Lung (tissue), 11 donors: ENCODE measurements at regions not wholly inside any gene's neighbourhood (a gene's known extent, or its start where the extent isn't known, plus 50 kb on each side); places are given as distances from the start of the nearest gene placed in this dataset.

Experiments used
- ATAC-seq: fragments of 200-7000 bp; cut with Tn5 transposase; one replicate; pipeline ENCODE4 v1.9.1; 2020; ENCODE audit warnings: moderate number of reproducible peaks; ENCODE audit not compliant: insufficient read depth, low FRiP score
- DNase-seq, 3 donors: peaks; one replicate each; pipeline ENCODE4 v3.0.0-alpha.2; 2013 to 2017
- H3K27ac ChIP-seq, 2 donors: one replicate each; pipeline ENCODE4 v1.5.1; 2013; ENCODE audit warnings: mild to moderate bottlenecking in 2 of 2, moderate library complexity in 2 of 2, control low read depth in 1 of 2, inconsistent platforms in 1 of 2, low read depth in 1 of 2, low read length in 1 of 2
- H3K27me3 ChIP-seq, 3 donors: one replicate each; pipeline ENCODE4 v1.5.1; 2013; ENCODE audit warnings: low read length in 2 of 3; ENCODE audit not compliant: control insufficient read depth in 3 of 3, insufficient read depth in 3 of 3
- H3K36me3 ChIP-seq, 4 donors: one replicate each; pipeline ENCODE4 v1.5.1; 2013; ENCODE audit warnings: low read length in 4 of 4, mild to moderate bottlenecking in 1 of 4, moderate library complexity in 1 of 4; ENCODE audit not compliant: control insufficient read depth in 4 of 4, insufficient read depth in 4 of 4
- H3K4me1 ChIP-seq, 5 donors: one replicate each; pipeline ENCODE4 v1.5.1; 2013; ENCODE audit warnings: low read length in 5 of 5, mild to moderate bottlenecking in 2 of 5, moderate library complexity in 1 of 5; ENCODE audit not compliant: control insufficient read depth in 5 of 5, insufficient read depth in 5 of 5
- H3K4me3 ChIP-seq: one replicate; pipeline ENCODE4 v1.5.1; 2013; ENCODE audit warnings: mild to moderate bottlenecking, control low read depth, moderate library complexity
- H3K9ac ChIP-seq, 2 donors: one replicate each; pipeline ENCODE4 v1.5.1; 2013; ENCODE audit warnings: low read length in 2 of 2, control low read depth in 1 of 2; ENCODE audit not compliant: insufficient read depth in 1 of 2
- H3K9me3 ChIP-seq, 4 donors: one replicate each; pipeline ENCODE4 v1.5.1; 2013; ENCODE audit warnings: low read length in 3 of 4, mild to moderate bottlenecking in 1 of 4, moderate library complexity in 1 of 4; ENCODE audit not compliant: control insufficient read depth in 4 of 4, insufficient read depth in 3 of 4
- WGBS, 2 donors: extraction: QIAGEN DNeasy Blood & Tissue Kit; methylation state at CpG; one replicate each; pipeline ENCODE4 v1.1.7; 2013; 5-methylcytosine and 5-hydroxymethylcytosine counted together
- TF ChIP-seq, protein P1 (sequence below): IDR thresholded peaks from 2 replicates; pipeline ENCODE4 v1.5.1; 2012; ENCODE audit warnings: mild to moderate bottlenecking; ENCODE audit errors: control extremely low read depth, extremely low read depth
- donor health status: control.
- donor health status: control.
- donor health status: Bipolar disorder and iron deficiency.
- donor health status: healthy.
- donor health status: DM: yes; HTN: yes; CAD: no.

DNA sequence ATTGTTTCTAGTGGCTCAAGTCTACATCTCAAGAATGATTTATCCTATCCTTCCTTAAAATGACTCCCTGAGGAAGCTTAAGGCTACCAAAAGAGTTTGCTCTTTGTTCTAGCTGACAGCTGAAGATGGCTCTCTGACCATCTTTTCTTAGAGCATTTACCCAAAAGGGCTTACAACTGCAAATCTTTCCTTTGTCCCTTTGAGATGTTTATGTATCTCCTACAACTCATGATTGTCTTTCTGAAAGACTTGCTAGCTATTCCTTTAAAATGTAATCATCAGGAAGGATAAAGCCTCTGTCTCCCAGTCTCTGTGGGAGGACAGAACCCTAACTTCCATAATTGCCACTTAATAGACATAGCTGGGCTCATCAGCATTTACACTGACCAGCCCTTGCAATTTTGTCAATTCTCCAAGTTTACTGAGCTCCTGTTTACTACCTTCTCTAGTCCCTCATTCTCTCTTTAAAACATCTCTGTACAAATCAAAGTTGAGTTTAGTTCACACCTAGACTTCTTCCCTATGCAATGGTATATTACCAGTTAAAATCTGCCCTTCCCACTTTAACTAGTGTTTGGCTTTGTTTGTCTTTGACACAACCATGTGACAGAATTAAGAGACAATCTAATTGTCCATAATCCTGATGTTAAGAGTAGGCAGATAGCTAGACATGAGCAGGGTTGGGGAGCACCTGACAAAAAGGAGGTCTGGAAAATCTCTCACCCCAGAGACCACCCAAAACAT is 188.2 kb downstream of the PTH2R start:
- TF ChIP-seq, protein P1, sequence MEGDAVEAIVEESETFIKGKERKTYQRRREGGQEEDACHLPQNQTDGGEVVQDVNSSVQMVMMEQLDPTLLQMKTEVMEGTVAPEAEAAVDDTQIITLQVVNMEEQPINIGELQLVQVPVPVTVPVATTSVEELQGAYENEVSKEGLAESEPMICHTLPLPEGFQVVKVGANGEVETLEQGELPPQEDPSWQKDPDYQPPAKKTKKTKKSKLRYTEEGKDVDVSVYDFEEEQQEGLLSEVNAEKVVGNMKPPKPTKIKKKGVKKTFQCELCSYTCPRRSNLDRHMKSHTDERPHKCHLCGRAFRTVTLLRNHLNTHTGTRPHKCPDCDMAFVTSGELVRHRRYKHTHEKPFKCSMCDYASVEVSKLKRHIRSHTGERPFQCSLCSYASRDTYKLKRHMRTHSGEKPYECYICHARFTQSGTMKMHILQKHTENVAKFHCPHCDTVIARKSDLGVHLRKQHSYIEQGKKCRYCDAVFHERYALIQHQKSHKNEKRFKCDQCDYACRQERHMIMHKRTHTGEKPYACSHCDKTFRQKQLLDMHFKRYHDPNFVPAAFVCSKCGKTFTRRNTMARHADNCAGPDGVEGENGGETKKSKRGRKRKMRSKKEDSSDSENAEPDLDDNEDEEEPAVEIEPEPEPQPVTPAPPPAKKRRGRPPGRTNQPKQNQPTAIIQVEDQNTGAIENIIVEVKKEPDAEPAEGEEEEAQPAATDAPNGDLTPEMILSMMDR = no peak
- H3K27me3 ChIP-seq = no peaks in the 10 kb centered on the region
- H3K4me3 ChIP-seq = no peak overlapping the region
- H3K27ac ChIP-seq = no peak overlapping the region
- H3K9ac ChIP-seq = no peak overlapping the region
- ATAC-seq = no peak
- no peaks in the 10 kb centered on the region for H3K4me1 ChIP-seq
- H3K36me3 ChIP-seq = no peaks in the 10 kb centered on the region
- DNase-seq = no peak
- H3K9me3 ChIP-seq = peaks cover 0 to 6% (median 1%) of the 10 kb centered on the region in 4 donors

DNA sequence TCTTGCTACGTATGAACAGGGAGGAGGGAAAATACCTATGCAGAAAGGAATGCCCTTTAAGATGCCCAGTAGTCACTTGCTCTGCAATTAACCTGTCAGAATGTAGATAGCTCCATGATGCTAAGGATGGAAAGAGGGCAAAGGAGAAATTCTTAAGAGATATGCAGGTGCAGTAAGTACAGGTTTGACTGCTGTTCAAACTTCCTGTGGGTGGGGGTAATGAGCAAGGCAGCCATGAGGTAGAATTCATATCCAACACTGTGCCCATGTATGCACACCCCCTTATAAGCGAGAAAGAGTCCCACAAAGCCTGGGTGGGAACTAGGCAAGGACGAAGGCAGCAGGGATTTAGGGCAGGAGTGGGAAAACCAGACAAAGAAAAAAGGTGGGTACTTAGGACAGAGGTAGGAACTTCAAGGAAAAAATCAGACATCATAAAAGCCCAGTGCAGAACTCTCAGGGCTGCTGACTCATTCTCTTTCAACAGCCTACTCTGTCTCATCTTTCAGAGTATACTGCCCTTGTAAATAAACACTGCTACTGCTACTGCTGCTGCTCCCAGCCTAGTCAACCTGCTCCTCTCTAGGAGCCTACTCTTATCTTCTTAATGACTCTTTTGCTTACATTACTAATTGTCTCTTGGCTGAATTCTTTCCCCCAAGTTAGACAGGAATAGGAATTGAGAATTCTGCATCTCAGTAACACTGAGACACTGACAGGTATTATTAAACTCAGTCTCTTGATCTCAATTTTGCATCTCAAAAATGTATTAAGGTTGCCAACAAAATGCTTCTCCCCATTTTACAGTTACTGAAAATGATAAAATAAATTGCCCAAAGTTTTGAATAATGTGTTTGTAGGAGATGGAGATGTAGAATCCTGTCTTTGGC is 189.0 kb downstream of the PTH2R start:
- DNase-seq (no peak), ATAC-seq (no peak)
- no peaks in the 10 kb centered on the region for H3K27me3 ChIP-seq

DNA sequence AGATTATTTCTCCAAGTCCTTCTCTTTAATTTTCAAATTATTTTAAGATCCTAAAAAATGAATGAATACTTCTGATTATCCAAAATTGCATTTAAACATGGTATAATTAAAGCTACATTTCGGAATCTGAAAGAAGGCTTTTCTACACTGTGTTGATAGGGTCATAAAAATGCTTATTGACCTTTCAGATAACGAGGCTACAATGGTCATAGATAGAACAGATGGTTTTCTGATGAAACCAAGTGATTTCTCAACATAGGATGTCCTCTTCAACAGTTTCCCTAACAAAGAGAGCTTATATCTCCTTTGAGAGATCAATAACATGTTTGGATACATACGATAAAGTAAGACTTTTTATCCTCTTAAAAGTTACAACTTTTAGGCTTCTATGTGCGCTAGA is 201.1 kb downstream of the PTH2R start:
- Histone ChIP-seq H3K36me3 (no peaks in the 10 kb centered on the region), H3K27me3 (no peaks in the 10 kb centered on the region), H3K4me3 (no peak overlapping the region), H3K9ac (no peak overlapping the region), H3K9me3 (peaks cover 0 to 3% (median 0%) of the 10 kb centered on the region in 4 donors), H3K4me1 (no peaks in the 10 kb centered on the region), H3K27ac (no peak overlapping the region)
- DNase-seq (no peak), ATAC-seq (no peak)
- WGBS, 2 donors = 80% methylated on average over 4 of the region's 4 CpGs
- TF ChIP-seq, protein P1 = no peak

More for the DNA sequence above, 189.0 kb downstream of the PTH2R start:
- TF ChIP-seq, protein P1 = no peak
- H3K9ac ChIP-seq = no peak overlapping the region
- no peaks in the 10 kb centered on the region for H3K4me1 ChIP-seq
- H3K9me3 ChIP-seq = peaks cover 0 to 8% (median 1%) of the 10 kb centered on the region in 4 donors
- H3K27ac ChIP-seq = no peak overlapping the region
- H3K36me3 ChIP-seq = no peaks in the 10 kb centered on the region
- H3K4me3 ChIP-seq = no peak overlapping the region
- 80 to 85% methylated on average over 3 of the region's 3 CpGs for WGBS, 2 donors
